HEK293 (cell line): ENCODE measurements at regions not wholly inside any gene's neighbourhood (a gene's known extent, or its start where the extent isn't known, plus 50 kb on each side); places are given as distances from the start of the nearest gene placed in this dataset.
"Not testable (repeated sequence)": the region's sequence is repeated elsewhere in the genome, so short reads cannot be mapped to it uniquely, and the experiment has no call there.

Experiments
- CTCF ChIA-PET: fragments of 350-600 bp; formaldehyde crosslinking; extraction: SDS; loops from one replicate; lab custom pipeline; 2021; ENCODE audit warnings: antibody characterized with exemption; lab: Yijun Ruan, JAX
- POLR2A ChIA-PET: fragments of 300-600 bp; formaldehyde crosslinking; extraction: SDS; loops from one replicate; lab custom pipeline; 2020; ENCODE audit warnings: antibody characterized with exemption, inconsistent platforms; lab: Yijun Ruan, JAX
- H3K27ac ChIP-seq: fragments of 200-500 bp; sonication (Bioruptor generic); 2 replicates; pipeline ENCODE4 v1.5.1; 2014; ENCODE audit warnings: low read depth, low read length, control low read depth, inconsistent platforms; ENCODE audit errors: extremely low read depth
- H3K36me3 ChIP-seq, 2 experiments: fragments of 200-500 bp in 1 of 2; sonication (Bioruptor generic) in 1 of 2; 1 replicate in 1 of 2; 2 replicates in 1 of 2; pipeline ENCODE4 v1.5.1; 2014 to 2017; ENCODE audit warnings: inconsistent platforms in 2 of 2, low read length in 2 of 2; ENCODE audit not compliant: control insufficient read depth in 2 of 2, insufficient read depth in 1 of 2
- H3K4me1 ChIP-seq: fragments of 200-500 bp; sonication (Bioruptor generic); 2 replicates; pipeline ENCODE4 v1.5.1; 2014; ENCODE audit warnings: mild to moderate bottlenecking, low read length, inconsistent platforms; ENCODE audit not compliant: control insufficient read depth, insufficient read depth
- H3K4me3 ChIP-seq: 2 replicates; pipeline ENCODE4 v1.5.1; 2011; ENCODE audit warnings: low read depth, mild to moderate bottlenecking, control low read depth, low read length, moderate library complexity
- H3K9me3 ChIP-seq: fragments of 200-500 bp; sonication (Bioruptor generic); 2 replicates; pipeline ENCODE4 v1.5.1; 2014; ENCODE audit warnings: low read depth, low read length, inconsistent platforms; ENCODE audit not compliant: control insufficient read depth, insufficient read depth
- BCL11B ChIP-seq: fragments of 450-650 bp; formaldehyde crosslinking; IDR thresholded peaks from 2 replicates; pipeline ENCODE4 v1.5.1; 2016; ENCODE audit warnings: low read depth, missing biosample characterization, missing genetic modification characterization
- KLF16 ChIP-seq: fragments of 450-650 bp; formaldehyde crosslinking; IDR thresholded peaks from 2 replicates; pipeline ENCODE4 v1.5.1; 2017; ENCODE audit warnings: missing biosample characterization, missing genetic modification characterization
- MEIS1 ChIP-seq: sonication (generic); formaldehyde crosslinking; IDR thresholded peaks from 2 replicates; pipeline ENCODE4 v1.8.1; 2022; ENCODE audit warnings: missing genetic modification reagents, mild to moderate bottlenecking, borderline replicate concordance
- OSR2 ChIP-seq: fragments of 450-650 bp; formaldehyde crosslinking; IDR thresholded peaks from 2 replicates; pipeline ENCODE4 v1.5.1; 2016; ENCODE audit warnings: missing biosample characterization, missing genetic modification characterization
- ZBTB7A ChIP-seq: fragments of 450-650 bp; formaldehyde crosslinking; IDR thresholded peaks from 2 replicates; pipeline ENCODE4 v1.5.1; 2016; ENCODE audit warnings: low read depth, missing biosample characterization, missing genetic modification characterization
- ZFP3 ChIP-seq: fragments of 450-650 bp; formaldehyde crosslinking; IDR thresholded peaks from 2 replicates; pipeline ENCODE4 v1.5.1; 2016; ENCODE audit warnings: low read depth, missing biosample characterization, missing genetic modification characterization
- ZFP37 ChIP-seq: fragments of 450-650 bp; formaldehyde crosslinking; IDR thresholded peaks from 2 replicates; pipeline ENCODE4 v1.5.1; 2016; ENCODE audit warnings: missing biosample characterization, missing genetic modification characterization
- ZIC2 ChIP-seq: fragments of 450-650 bp; formaldehyde crosslinking; IDR thresholded peaks from 2 replicates; pipeline ENCODE4 v1.5.1; 2016; ENCODE audit warnings: missing biosample characterization, missing genetic modification characterization
- ZNF112 ChIP-seq: fragments of 450-650 bp; formaldehyde crosslinking; IDR thresholded peaks from 2 replicates; pipeline ENCODE4 v1.5.0; 2017; ENCODE audit warnings: missing biosample characterization, missing genetic modification characterization
- ZNF239 ChIP-seq: fragments of 450-650 bp; formaldehyde crosslinking; IDR thresholded peaks from 2 replicates; pipeline ENCODE4 v1.5.1; 2016; ENCODE audit warnings: missing biosample characterization, missing genetic modification characterization
- ZNF302 ChIP-seq: fragments of 450-650 bp; formaldehyde crosslinking; IDR thresholded peaks from 2 replicates; pipeline ENCODE4 v1.5.1; 2016; ENCODE audit warnings: missing biosample characterization, missing genetic modification characterization, low read depth
- ZNF362 ChIP-seq: fragments of 450-650 bp; formaldehyde crosslinking; IDR thresholded peaks from 2 replicates; pipeline ENCODE4 v1.5.1; 2016; ENCODE audit warnings: missing biosample characterization, missing genetic modification characterization
- ZNF394 ChIP-seq: fragments of 450-650 bp; formaldehyde crosslinking; IDR thresholded peaks from 2 replicates; pipeline ENCODE4 v1.5.1; 2016; ENCODE audit warnings: missing biosample characterization, missing genetic modification characterization, mild to moderate bottlenecking, moderate library complexity, borderline replicate concordance
- ZNF792 ChIP-seq: fragments of 450-650 bp; formaldehyde crosslinking; IDR thresholded peaks from 2 replicates; pipeline ENCODE4 v1.5.1; 2016; ENCODE audit warnings: missing biosample characterization, missing genetic modification characterization
- ZNF837 ChIP-seq: fragments of 450-650 bp; formaldehyde crosslinking; IDR thresholded peaks from 2 replicates; pipeline ENCODE4 v1.5.1; 2016; ENCODE audit warnings: missing biosample characterization, missing genetic modification characterization
- ZNF843 ChIP-seq: fragments of 450-650 bp; formaldehyde crosslinking; IDR thresholded peaks from 2 replicates; pipeline ENCODE4 v1.5.1; 2016; ENCODE audit warnings: missing biosample characterization, missing genetic modification characterization
- ZSCAN16 ChIP-seq: fragments of 450-650 bp; formaldehyde crosslinking; IDR thresholded peaks from 2 replicates; pipeline ENCODE4 v1.5.1; 2016; ENCODE audit warnings: missing biosample characterization, missing genetic modification characterization
- TF ChIP-seq, protein P1 (sequence below): fragments of 450-650 bp; formaldehyde crosslinking; IDR thresholded peaks from 2 replicates; pipeline ENCODE4 v1.5.1; 2016; ENCODE audit warnings: missing biosample characterization, missing genetic modification characterization

DNA sequence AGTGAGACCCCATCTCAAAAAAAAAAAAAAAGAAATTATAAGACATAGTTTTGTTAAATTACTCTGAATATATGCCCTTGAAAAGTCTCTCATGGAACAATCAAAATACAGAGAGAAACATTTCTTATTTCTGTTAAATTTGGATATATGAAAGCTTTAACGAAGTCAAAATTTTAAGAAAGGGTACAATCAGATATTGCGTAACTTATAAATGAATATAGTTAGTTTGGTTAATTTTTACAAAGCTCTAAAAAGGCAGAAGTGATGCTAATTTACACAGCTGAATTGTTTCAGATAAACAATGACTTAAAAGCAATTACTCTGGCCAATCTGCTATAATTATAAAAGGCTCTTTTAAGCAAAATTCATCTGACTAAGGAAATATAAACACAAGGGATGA, 611.6 kb upstream of the CCDC179 start:
- Histone ChIP-seq H3K36me3 (no peaks in the 10 kb centered on the region), H3K9me3 (no peaks in the 10 kb centered on the region), H3K27ac (no peak overlapping the region), H3K4me1 (no peaks in the 10 kb centered on the region), H3K4me3 (no peak overlapping the region)
- TF ChIP-seq ZNF112 (tag by site-specific recombination) = no peak
- no peak for TF ChIP-seq ZFP3 (tag by site-specific recombination)
- TF ChIP-seq BCL11B (tag by site-specific recombination) = no peak
- no peak for TF ChIP-seq ZFP37 (tag by site-specific recombination)
- TF ChIP-seq ZNF792 = no peak
- TF ChIP-seq ZIC2 = no peak
- TF ChIP-seq MEIS1 (CRISPR knock-in tag) = no peak
- POLR2A ChIA-PET = no interaction called here
- CTCF ChIA-PET = no interaction called here

GRCh38 chr11:23473782-23474181, 613.5 kb upstream of the CCDC179 start:
- Histone ChIP-seq H3K4me1 (no peaks in the 10 kb centered on the region), H3K36me3 (no peaks in the 10 kb centered on the region), H3K4me3 (no peak overlapping the region), H3K27ac (no peak overlapping the region), H3K9me3 (no peaks in the 10 kb centered on the region)
- TF ChIP-seq OSR2 (tag by site-specific recombination) = no peak
- TF ChIP-seq KLF16 (tag by site-specific recombination) = no peak
- no peak for TF ChIP-seq ZNF843 (tag by site-specific recombination)
- POLR2A ChIA-PET = no interaction called here
- CTCF ChIA-PET = no interaction called here

DNA sequence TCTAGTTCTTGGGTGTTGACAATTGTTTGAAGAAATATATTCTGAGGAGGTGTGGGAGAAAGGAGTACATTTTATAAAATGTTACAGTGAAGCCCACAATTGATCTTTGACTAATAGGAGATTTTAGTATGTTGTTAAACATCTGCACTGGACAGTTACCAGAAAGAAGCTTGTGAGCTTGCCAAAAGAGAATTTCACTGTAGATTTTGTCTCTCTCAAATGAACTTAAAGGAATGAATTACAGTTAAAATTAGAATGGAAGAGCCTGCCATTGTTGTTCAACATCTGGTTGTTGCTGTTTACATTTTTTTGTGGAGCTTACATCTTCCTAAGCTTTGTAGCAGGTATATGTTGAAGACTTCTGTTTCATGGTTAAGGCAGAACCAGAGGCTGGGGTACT, 620.5 kb upstream of the CCDC179 start:
- Histone ChIP-seq H3K27ac (no peak overlapping the region), H3K4me1 (no peaks in the 10 kb centered on the region), H3K9me3 (no peaks in the 10 kb centered on the region), H3K4me3 (no peak overlapping the region), H3K36me3 (no peaks in the 10 kb centered on the region)
- TF ChIP-seq ZNF239 (tag by site-specific recombination) = no peak
- TF ChIP-seq ZNF302 (tag by site-specific recombination) = no peak
- TF ChIP-seq ZBTB7A (tag by site-specific recombination) = no peak
- ChIA-PET POLR2A (no interaction called here), CTCF (no interaction called here)

GRCh38 chr11:23484146-23484545, 623.9 kb upstream of the CCDC179 start:
- H3K4me3 ChIP-seq, CTCF ChIA-PET, H3K27ac ChIP-seq, POLR2A ChIA-PET, H3K36me3 ChIP-seq, H3K9me3 ChIP-seq, H3K4me1 ChIP-seq: not testable (repeated sequence)

- H3K4me3 ChIP-seq, CTCF ChIA-PET, H3K27ac ChIP-seq, POLR2A ChIA-PET, H3K9me3 ChIP-seq, H3K36me3 ChIP-seq, H3K4me1 ChIP-seq: not testable (repeated sequence)
These were observed 624.3 kb upstream of the CCDC179 start for GRCh38 chr11:23484618-23485017.

- Histone ChIP-seq H3K36me3 (no peaks in the 10 kb centered on the region), H3K9me3 (no peaks in the 10 kb centered on the region), H3K27ac (no peak overlapping the region), H3K4me1 (no peaks in the 10 kb centered on the region), H3K4me3 (no peak overlapping the region)
- ChIA-PET CTCF (interaction anchor here (0.6 to 0.9 kb wide), 2 partner anchors 48 to 1146 kb away, joined by 3 to 4 read pairs; no protein-coding TSS in a partner anchor), POLR2A (no interaction called here)
- TF ChIP-seq, protein P1, sequence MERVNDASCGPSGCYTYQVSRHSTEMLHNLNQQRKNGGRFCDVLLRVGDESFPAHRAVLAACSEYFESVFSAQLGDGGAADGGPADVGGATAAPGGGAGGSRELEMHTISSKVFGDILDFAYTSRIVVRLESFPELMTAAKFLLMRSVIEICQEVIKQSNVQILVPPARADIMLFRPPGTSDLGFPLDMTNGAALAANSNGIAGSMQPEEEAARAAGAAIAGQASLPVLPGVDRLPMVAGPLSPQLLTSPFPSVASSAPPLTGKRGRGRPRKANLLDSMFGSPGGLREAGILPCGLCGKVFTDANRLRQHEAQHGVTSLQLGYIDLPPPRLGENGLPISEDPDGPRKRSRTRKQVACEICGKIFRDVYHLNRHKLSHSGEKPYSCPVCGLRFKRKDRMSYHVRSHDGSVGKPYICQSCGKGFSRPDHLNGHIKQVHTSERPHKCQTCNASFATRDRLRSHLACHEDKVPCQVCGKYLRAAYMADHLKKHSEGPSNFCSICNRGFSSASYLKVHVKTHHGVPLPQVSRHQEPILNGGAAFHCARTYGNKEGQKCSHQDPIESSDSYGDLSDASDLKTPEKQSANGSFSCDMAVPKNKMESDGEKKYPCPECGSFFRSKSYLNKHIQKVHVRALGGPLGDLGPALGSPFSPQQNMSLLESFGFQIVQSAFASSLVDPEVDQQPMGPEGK (tag by site-specific recombination) = no peak
- no peak for TF ChIP-seq ZSCAN16
- TF ChIP-seq ZNF837 (tag by site-specific recombination) = no peak
- TF ChIP-seq ZNF362 = no peak
- TF ChIP-seq ZNF394 = no peak
These were observed 630.4 kb upstream of the CCDC179 start for GRCh38 chr11:23490557-23491235.
